Mesenchymal stem cell (in vitro differentiated cells and primary cell): ENCODE measurements at regions not wholly inside any gene's neighbourhood (a gene's known extent, or its start where the extent isn't known, plus 50 kb on each side); places are given as distances from the start of the nearest gene placed in this dataset.

Experiments used
- DNase-seq: peaks from one replicate; pipeline ENCODE4 v3.0.0-alpha.2; 2013
- H2AFZ ChIP-seq: one replicate; pipeline ENCODE4 v1.6.1; 2013; ENCODE audit warnings: low read depth, mild to moderate bottlenecking, control low read depth, inconsistent platforms, low read length, moderate library complexity
- H2AK5ac ChIP-seq: 2 replicates; pipeline ENCODE4 v1.6.1; 2013; ENCODE audit warnings: low read length, moderate library complexity, mild to moderate bottlenecking, inconsistent platforms; ENCODE audit not compliant: severe bottlenecking
- H2BK120ac ChIP-seq: one replicate; pipeline ENCODE4 v1.6.1; 2013; ENCODE audit warnings: low read depth, mild to moderate bottlenecking, inconsistent platforms, low read length, moderate library complexity
- H2BK12ac ChIP-seq, 2 experiments: one replicate each; pipeline ENCODE4 v1.6.1; 2013; ENCODE audit warnings: inconsistent platforms in 2 of 2, low read length in 2 of 2, mild to moderate bottlenecking in 2 of 2, moderate library complexity in 2 of 2, control low read depth in 1 of 2
- H2BK15ac ChIP-seq: one replicate; pipeline ENCODE4 v1.6.1; 2013; ENCODE audit warnings: mild to moderate bottlenecking, low read depth, inconsistent platforms; ENCODE audit not compliant: poor library complexity, severe bottlenecking
- H2BK5ac ChIP-seq: 2 replicates; pipeline ENCODE4 v1.6.1; 2013; ENCODE audit warnings: low read depth, mild to moderate bottlenecking, low read length, control low read depth, inconsistent platforms; ENCODE audit not compliant: poor library complexity, severe bottlenecking
- H3K14ac ChIP-seq, 2 experiments: one replicate each; pipeline ENCODE4 v1.6.1; 2013; ENCODE audit warnings: inconsistent platforms in 2 of 2, low read length in 2 of 2, control low read depth in 1 of 2, mild to moderate bottlenecking in 1 of 2, moderate library complexity in 1 of 2
- H3K18ac ChIP-seq, 2 experiments: one replicate each; pipeline ENCODE4 v1.6.1; 2013; ENCODE audit warnings: inconsistent platforms in 2 of 2, low read length in 2 of 2, control low read depth in 1 of 2, low read depth in 1 of 2, mild to moderate bottlenecking in 1 of 2
- H3K23ac ChIP-seq, 2 experiments: one replicate each; pipeline ENCODE4 v1.6.1; 2013; ENCODE audit warnings: inconsistent platforms in 2 of 2, low read length in 2 of 2, mild to moderate bottlenecking in 2 of 2, moderate library complexity in 2 of 2, control low read depth in 1 of 2
- H3K27ac ChIP-seq: 2 replicates; pipeline ENCODE4 v1.5.1; 2013; ENCODE audit warnings: mild to moderate bottlenecking, moderate library complexity, low read length, control low read depth, inconsistent platforms; ENCODE audit not compliant: poor library complexity, severe bottlenecking
- H3K27me3 ChIP-seq, 2 experiments: 2 replicates each; pipeline versions ENCODE4 v1.6.1 to v1.7.0; 2013; ENCODE audit warnings: low read length in 2 of 2, mild to moderate bottlenecking in 2 of 2, moderate library complexity in 2 of 2, control low read depth in 1 of 2, inconsistent platforms in 1 of 2; ENCODE audit not compliant: control insufficient read depth in 1 of 2, insufficient read depth in 1 of 2
- H3K36me3 ChIP-seq, 2 experiments: 2 replicates each; pipeline versions ENCODE4 v1.6.1 to v1.7.0; 2013; ENCODE audit warnings: low read length in 2 of 2, control low read depth in 1 of 2, inconsistent platforms in 1 of 2, low read depth in 1 of 2, mild to moderate bottlenecking in 1 of 2; ENCODE audit not compliant: insufficient read depth in 2 of 2, control insufficient read depth in 1 of 2
- H3K4ac ChIP-seq, 2 experiments: one replicate each; pipeline ENCODE4 v1.6.1; 2013; ENCODE audit warnings: inconsistent platforms in 2 of 2, low read length in 2 of 2, mild to moderate bottlenecking in 2 of 2, moderate library complexity in 2 of 2, control low read depth in 1 of 2, low read depth in 1 of 2
- H3K4me1 ChIP-seq: 2 replicates; pipeline ENCODE4 v1.6.1; 2013; ENCODE audit warnings: low read depth, low read length, control low read depth; ENCODE audit not compliant: control insufficient read depth, insufficient read depth
- H3K4me2 ChIP-seq: 2 replicates; pipeline ENCODE4 v1.6.1; 2013; ENCODE audit warnings: low read length, mild to moderate bottlenecking, inconsistent platforms; ENCODE audit not compliant: poor library complexity, severe bottlenecking
- H3K4me3 ChIP-seq, 2 experiments: 2 replicates each; pipeline versions ENCODE4 v1.5.1 to v1.7.0; 2013; ENCODE audit warnings: low read length in 2 of 2, mild to moderate bottlenecking in 2 of 2, control low read depth in 1 of 2, low read depth in 1 of 2; ENCODE audit not compliant: insufficient read depth in 1 of 2
- H3K79me1 ChIP-seq: replicated peaks from 2 replicates; pipeline ENCODE4 v1.6.1; 2013; ENCODE audit warnings: mild to moderate bottlenecking, control low read depth, low read length, inconsistent platforms; ENCODE audit not compliant: poor library complexity, severe bottlenecking
- H3K9ac ChIP-seq: 2 replicates; pipeline ENCODE4 v1.7.0; 2013; ENCODE audit warnings: mild to moderate bottlenecking, low read length, moderate library complexity
- H3K9me3 ChIP-seq: 2 replicates; pipeline ENCODE4 v1.7.0; 2013; ENCODE audit warnings: mild to moderate bottlenecking, low read length; ENCODE audit not compliant: control insufficient read depth
- H4K8ac ChIP-seq: one replicate; pipeline ENCODE4 v1.6.1; 2013; ENCODE audit warnings: inconsistent platforms, mild to moderate bottlenecking, low read length, moderate library complexity
- H4K91ac ChIP-seq: one replicate; pipeline ENCODE4 v1.6.1; 2013; ENCODE audit warnings: mild to moderate bottlenecking, low read length, inconsistent platforms
- WGBS: methylation state at CpG from one replicate; pipeline ENCODE4 v1.1.7; 2013; ENCODE audit warnings: mixed read lengths; 5-methylcytosine and 5-hydroxymethylcytosine counted together

- Histone ChIP-seq H3K27me3 (peaks cover 0 to 11% of the 10 kb centered on the region in 2 experiments), H2AFZ (no peak overlapping the region), H3K4me3 (no peak overlapping the region), H3K27ac (no peak overlapping the region), H2BK5ac (no peak overlapping the region), H4K8ac (no peak overlapping the region), H3K9me3 (no peaks in the 10 kb centered on the region), H3K4me2 (no peak overlapping the region), H4K91ac (no peak overlapping the region), H2BK15ac (no peak overlapping the region), H3K18ac (no peak overlapping the region), H2BK120ac (no peak overlapping the region), H3K36me3 (no peaks in the 10 kb centered on the region), H3K23ac (no peak overlapping the region), H3K79me1 (no peaks in the 10 kb centered on the region), H3K4me1 (no peaks in the 10 kb centered on the region), H3K14ac (no peak overlapping the region), H3K9ac (no peak overlapping the region), H2BK12ac (no peak overlapping the region), H3K4ac (no peak overlapping the region), H2AK5ac (no peak overlapping the region)
- no peak for DNase-seq
- WGBS: 56% methylated on average over 2 of the region's 3 CpGs
These were observed 334.8 kb upstream of the KAZN start for GRCh38 chr1:14263671-14264070.

GRCh38 chr1:14265495-14265894, 333.0 kb upstream of the KAZN start:
- Histone ChIP-seq H3K4ac (no peak overlapping the region), H3K9ac (no peak overlapping the region), H3K4me1 (no peaks in the 10 kb centered on the region)

DNA sequence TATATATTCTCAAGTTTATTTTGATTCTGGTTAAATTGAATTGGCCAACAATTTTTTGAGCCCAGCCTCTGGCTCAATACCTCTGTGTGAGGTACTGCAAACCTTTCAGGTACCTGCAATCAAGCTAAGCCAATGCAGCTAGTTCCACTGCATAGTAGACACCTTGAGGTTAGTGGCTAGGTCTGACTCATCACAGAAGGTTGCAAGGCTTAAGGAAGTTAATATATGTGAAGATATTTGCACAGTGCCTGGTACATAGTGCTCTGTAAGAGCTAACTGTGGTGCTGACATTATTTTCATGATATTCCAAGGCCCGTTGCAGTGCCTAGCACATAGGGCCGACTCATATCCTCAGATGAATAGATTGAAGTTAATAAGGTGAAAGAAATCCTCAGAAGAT, 330.5 kb upstream of the KAZN start:
- Histone ChIP-seq H3K14ac (no peak overlapping the region), H3K18ac (no peak overlapping the region), H3K9ac (no peak overlapping the region), H3K27me3 (no peaks in the 10 kb centered on the region), H3K4me3 (no peak overlapping the region), H4K91ac (no peak overlapping the region), H2AFZ (no peak overlapping the region), H3K27ac (no peak overlapping the region), H3K4me1 (no peaks in the 10 kb centered on the region), H2BK15ac (no peak overlapping the region), H3K4ac (no peak overlapping the region), H4K8ac (no peak overlapping the region), H2BK5ac (no peak overlapping the region), H3K79me1 (no peaks in the 10 kb centered on the region), H3K4me2 (no peak overlapping the region), H2AK5ac (no peak overlapping the region), H3K36me3 (no peaks in the 10 kb centered on the region), H3K23ac (no peak overlapping the region), H3K9me3 (peaks cover 6% of the 10 kb centered on the region), H2BK120ac (no peak overlapping the region), H2BK12ac (no peak overlapping the region)
- no peak for DNase-seq
- WGBS: 70% methylated on average over 2 of the region's 2 CpGs

More at GRCh38 chr1:14265495-14265894, 333.0 kb upstream of the KAZN start:
- Histone ChIP-seq H3K79me1 (no peaks in the 10 kb centered on the region), H2AK5ac (no peak overlapping the region), H2AFZ (no peak overlapping the region), H2BK15ac (no peak overlapping the region), H2BK12ac (no peak overlapping the region), H3K18ac (no peak overlapping the region), H3K14ac (no peak overlapping the region), H3K27me3 (peaks cover 0 to 7% of the 10 kb centered on the region in 2 experiments), H3K4me2 (no peak overlapping the region), H4K91ac (no peak overlapping the region), H3K9me3 (no peaks in the 10 kb centered on the region), H4K8ac (no peak overlapping the region), H2BK5ac (no peak overlapping the region), H3K23ac (no peak overlapping the region), H3K27ac (no peak overlapping the region), H2BK120ac (no peak overlapping the region), H3K4me3 (no peak overlapping the region), H3K36me3 (no peaks in the 10 kb centered on the region)
- no peak for DNase-seq
- 44% methylated on average over 2 of the region's 2 CpGs for WGBS

- Histone ChIP-seq H3K27ac (no peak overlapping the region), H3K4ac (no peak overlapping the region), H3K4me2 (no peak overlapping the region), H2BK5ac (no peak overlapping the region), H3K9ac (no peak overlapping the region), H2AFZ (no peak overlapping the region), H3K14ac (no peak overlapping the region), H2AK5ac (no peak overlapping the region), H2BK120ac (no peak overlapping the region), H2BK15ac (no peak overlapping the region), H3K4me1 (no peaks in the 10 kb centered on the region), H3K4me3 (no peak overlapping the region), H3K18ac (no peak overlapping the region), H3K23ac (no peak overlapping the region), H3K79me1 (no peaks in the 10 kb centered on the region), H2BK12ac (no peak overlapping the region), H3K36me3 (no peaks in the 10 kb centered on the region), H3K9me3 (peaks cover 6% of the 10 kb centered on the region), H3K27me3 (no peaks in the 10 kb centered on the region), H4K91ac (no peak overlapping the region), H4K8ac (no peak overlapping the region)
- DNase-seq: no peak
- WGBS: 94% methylated on average over 7 of the region's 7 CpGs
These were observed 327.7 kb upstream of the KAZN start for GRCh38 chr1:14270821-14271220.
